ENCODE measurements at regions not wholly inside any gene's neighbourhood (a gene's known extent, or its start where the extent isn't known, plus 50 kb on each side); places are given as distances from the start of the nearest gene placed in this dataset.
"Not testable (repeated sequence)": the region's sequence is repeated elsewhere in the genome, so short reads cannot be mapped to it uniquely, and the experiment has no call there.

DNA sequence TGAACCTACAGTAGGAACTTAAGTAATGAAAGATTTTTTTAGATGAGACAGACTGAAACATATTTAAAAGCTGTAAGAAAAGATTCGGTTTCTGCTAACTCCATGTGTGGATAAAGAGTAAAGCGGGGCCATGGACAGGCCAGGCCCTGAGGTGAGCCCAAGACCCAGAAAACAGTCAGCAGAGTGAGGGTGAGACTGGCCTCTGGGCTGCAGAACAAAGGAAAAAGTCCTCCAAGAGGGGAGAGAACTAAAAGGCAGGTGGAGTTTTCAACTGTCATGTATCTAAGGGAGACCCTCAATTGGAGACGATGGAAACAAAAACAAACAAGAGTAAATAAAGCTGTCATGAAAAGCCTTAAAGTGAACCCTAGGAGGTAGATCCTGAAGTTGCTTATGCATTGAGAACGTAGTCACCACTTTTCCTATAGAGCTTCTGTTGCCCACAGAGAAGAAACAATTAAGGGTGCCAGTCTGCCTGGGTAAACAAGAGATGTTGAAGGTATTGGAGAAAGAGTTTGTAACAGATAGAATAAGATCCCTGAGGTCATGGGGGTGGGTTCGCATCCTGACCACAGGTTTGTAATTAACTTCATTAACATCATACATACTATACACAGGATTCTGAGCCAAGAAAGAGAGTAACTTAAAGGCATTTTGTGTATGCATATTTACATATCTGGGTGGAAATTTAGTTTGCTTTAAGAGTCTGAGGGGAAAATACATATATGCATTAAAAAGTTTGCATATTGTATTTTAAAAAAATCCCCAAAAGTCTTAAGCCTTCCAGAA is 268.7 kb upstream of the PDE3A start:
- H3K4me3 Mint-ChIP-seq, result no peak overlapping the region
- ATAC-seq (replicated peaks) (no peak), DNase-seq (no peak)
- H3K36me3 Mint-ChIP-seq, result no peaks in the 10 kb centered on the region
- no peak overlapping the region for H3K27ac Mint-ChIP-seq
- no peaks in the 10 kb centered on the region for H3K4me1 Mint-ChIP-seq
- H3K9me3 Mint-ChIP-seq, result peaks cover 6 to 9% of the 10 kb centered on the region in 2 donors
- H3K27me3 Mint-ChIP-seq, result no peaks in the 10 kb centered on the region

DNA sequence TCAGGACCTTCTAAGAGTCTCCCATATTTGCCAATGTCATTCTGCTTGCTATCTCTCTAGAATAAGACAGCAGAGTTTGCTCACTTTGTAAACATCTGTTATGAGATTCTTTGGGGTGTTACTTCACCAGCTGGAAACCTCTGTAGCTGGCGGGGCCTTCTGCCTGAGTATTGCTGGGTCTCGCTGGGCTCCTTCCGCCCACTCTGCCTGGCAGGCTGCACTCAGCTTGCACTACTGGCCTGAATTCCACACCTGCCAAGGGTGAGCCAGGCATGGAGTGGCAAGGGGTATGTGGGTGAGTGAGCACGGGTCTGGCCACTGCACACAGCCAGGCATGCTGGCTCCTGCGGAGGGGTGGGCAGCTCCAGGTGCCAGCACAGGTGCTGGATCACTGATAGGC is 267.3 kb upstream of the PDE3A start:
- H3K9me3 Mint-ChIP-seq, result peaks cover 6 to 9% of the 10 kb centered on the region in 2 donors
- ATAC-seq (replicated peaks), result no peak
- H3K27ac Mint-ChIP-seq, result no peak overlapping the region
- DNase-seq, result no peak
- peaks cover 0 to 1% of the 10 kb centered on the region in 2 donors for H3K36me3 Mint-ChIP-seq
- H3K27me3 Mint-ChIP-seq, result no peaks in the 10 kb centered on the region
- H3K4me1 Mint-ChIP-seq, result no peaks in the 10 kb centered on the region
- H3K4me3 Mint-ChIP-seq, result no peak overlapping the region

DNA sequence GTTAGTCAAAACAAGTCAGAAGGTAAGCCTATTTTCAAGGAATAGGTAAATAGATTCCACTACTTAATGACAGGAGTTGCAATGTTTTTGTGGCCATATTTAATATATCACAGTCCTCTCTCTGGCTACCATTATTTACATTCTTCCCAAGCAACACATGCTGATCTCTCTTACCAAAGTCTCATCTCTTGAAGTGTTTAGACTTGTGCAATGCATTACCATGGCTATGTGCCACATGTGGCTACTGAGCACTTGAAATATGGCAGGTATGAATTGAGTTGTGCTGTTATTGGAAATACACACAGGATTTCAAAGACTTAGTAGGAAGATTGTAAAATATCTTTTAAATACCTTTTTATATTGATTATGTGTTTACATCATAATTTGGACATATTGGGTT is 262.4 kb upstream of the PDE3A start:
- H3K9me3 Mint-ChIP-seq, result peaks cover 0 to 2% of the 10 kb centered on the region in 2 donors
- no peaks in the 10 kb centered on the region for H3K4me1 Mint-ChIP-seq
- H3K27me3 Mint-ChIP-seq, result no peaks in the 10 kb centered on the region
- DNase-seq, result no peak
- no peak for ATAC-seq (replicated peaks)
- no peak overlapping the region for H3K27ac Mint-ChIP-seq
- H3K4me3 Mint-ChIP-seq, result no peak overlapping the region
- H3K36me3 Mint-ChIP-seq, result peaks cover 0 to 1% of the 10 kb centered on the region in 2 donors

DNA sequence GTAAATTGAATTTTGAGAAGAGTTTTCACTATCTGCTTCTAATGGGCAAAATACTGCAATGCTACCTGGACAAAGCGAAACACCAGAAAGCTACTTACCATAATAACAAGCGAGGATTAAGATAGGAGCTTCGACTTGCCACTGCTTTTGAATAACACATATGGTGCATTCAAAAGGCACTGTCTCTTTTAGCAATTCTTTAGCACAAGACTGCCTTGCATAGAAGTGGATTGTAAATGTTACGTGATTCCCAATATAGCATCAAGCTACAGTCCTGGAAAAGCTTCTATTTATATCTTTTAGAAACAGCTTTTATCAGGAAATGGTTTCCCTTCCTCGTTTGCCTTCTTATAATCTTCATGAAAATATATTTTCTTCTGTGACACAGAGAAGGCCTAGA is 258.7 kb upstream of the PDE3A start:
- ATAC-seq (replicated peaks), result no peak
- Mint-ChIP-seq H3K27me3 (no peaks in the 10 kb centered on the region), H3K9me3 (peaks cover 3 to 4% of the 10 kb centered on the region in 2 donors), H3K27ac (no peak overlapping the region), H3K36me3 (peaks cover 0 to 1% of the 10 kb centered on the region in 2 donors), H3K4me3 (no peak overlapping the region), H3K4me1 (no peaks in the 10 kb centered on the region)
- DNase-seq, result no peak

DNA sequence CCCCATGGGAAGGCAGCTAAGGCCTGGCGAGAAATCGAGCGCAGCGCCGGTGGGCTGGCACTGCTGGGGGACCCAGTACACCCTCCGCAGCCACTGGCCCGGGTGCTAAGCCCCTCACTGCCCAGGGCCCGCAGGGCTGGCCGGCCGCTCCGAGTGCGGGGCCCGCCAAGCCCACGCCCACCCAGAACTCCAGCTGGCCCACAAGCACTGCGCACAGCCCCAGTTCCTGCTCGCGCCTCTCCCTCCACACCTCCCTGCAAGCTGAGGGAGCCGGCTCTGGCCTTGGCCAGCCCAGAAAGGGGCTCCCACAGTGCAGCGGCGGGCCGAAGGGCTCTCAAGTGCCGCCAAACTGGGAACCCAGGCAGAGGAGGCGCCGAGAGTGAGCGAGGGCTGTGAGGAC is 253.0 kb upstream of the PDE3A start:
- not testable (repeated sequence) for DNase-seq; H3K4me1 Mint-ChIP-seq; H3K27me3 Mint-ChIP-seq; H3K4me3 Mint-ChIP-seq; H3K36me3 Mint-ChIP-seq; H3K9me3 Mint-ChIP-seq; ATAC-seq (replicated peaks); H3K27ac Mint-ChIP-seq

DNA sequence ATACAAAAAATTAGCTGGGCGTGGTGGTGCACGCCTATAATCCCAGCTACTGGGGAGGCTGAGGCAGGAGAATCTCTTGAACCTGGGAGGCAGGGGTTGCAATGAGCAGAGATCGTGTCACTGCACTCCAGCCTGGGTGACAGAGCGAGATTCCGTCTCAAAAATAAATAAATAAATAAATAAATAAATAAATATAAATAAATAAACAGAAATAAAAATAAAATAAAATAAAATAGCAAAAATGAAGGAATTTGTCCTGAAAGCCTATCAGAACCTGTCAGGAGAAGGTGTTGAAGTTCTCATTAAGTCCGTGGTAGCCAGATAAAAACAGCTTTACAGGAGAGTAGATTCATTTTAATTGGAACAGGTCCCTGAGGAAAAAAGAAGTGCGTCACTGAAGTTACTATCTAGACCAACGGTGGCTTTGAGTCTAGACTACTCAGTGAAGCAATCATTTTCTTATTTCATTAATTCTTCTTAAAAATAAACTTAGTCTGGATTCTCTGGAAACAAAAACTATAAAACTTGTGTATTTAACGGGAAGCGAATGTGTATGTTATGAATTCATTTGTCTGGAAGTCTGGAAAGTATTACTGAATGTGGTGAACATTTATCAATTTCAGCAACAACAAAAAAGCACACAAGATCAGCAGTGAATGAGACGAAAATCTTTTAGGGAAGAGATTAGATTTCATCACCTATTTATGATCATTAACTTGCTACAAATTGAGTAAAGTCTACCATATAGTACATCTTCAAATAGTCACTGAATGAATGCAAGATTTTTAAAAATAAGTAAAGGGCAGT is 248.5 kb upstream of the PDE3A start:
- H3K36me3 Mint-ChIP-seq, result no peaks in the 10 kb centered on the region
- ATAC-seq (replicated peaks), result no peak
- no peaks in the 10 kb centered on the region for H3K4me1 Mint-ChIP-seq
- H3K4me3 Mint-ChIP-seq, result no peak overlapping the region
- no peak for DNase-seq
- no peaks in the 10 kb centered on the region for H3K27me3 Mint-ChIP-seq
- H3K27ac Mint-ChIP-seq, result no peak overlapping the region
- peaks cover 0 to 4% of the 10 kb centered on the region in 2 donors for H3K9me3 Mint-ChIP-seq

DNA sequence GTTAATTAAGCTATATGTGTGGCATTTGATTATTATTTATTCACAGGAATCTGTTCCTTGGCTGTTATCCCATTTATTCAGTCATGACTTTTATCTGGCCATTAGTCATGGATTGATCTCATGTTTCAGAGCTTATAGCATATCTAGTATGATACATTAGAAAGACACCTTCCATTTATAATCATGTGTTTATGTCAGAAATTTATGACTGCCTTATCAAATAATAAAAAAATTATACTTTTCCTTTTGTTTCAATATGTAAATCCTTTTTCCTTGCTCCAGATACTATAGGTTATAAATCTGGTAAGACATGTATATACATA is 248.0 kb upstream of the PDE3A start:
- no peaks in the 10 kb centered on the region for H3K36me3 Mint-ChIP-seq
- DNase-seq (no peak), ATAC-seq (replicated peaks) (no peak)
- no peaks in the 10 kb centered on the region for H3K4me1 Mint-ChIP-seq
- no peak overlapping the region for H3K27ac Mint-ChIP-seq
- peaks cover 0 to 4% of the 10 kb centered on the region in 2 donors for H3K9me3 Mint-ChIP-seq
- no peak overlapping the region for H3K4me3 Mint-ChIP-seq
- H3K27me3 Mint-ChIP-seq, result no peaks in the 10 kb centered on the region

DNA sequence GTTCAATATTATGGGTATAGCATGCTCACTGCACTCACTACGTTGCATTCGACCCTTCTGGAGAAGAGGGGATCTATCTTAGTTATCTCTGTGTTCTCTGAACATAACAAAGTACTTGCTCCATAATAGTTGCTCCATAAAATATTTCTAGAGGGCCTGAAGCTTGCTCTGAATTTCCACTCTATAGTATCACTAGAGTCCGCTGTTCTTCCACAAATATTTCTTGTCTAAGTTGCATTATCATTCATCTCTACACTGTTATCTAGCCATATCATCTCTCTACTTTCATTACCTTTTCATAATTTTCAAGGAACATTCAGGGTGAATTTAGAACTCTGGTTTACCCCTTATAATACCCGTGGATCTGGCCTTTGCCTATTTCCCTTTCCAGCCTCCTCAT is 246.1 kb upstream of the PDE3A start:
- no peak overlapping the region for H3K4me3 Mint-ChIP-seq
- peaks cover 0 to 3% of the 10 kb centered on the region in 2 donors for H3K9me3 Mint-ChIP-seq
- ATAC-seq (replicated peaks) (no peak), DNase-seq (no peak)
- no peaks in the 10 kb centered on the region for H3K36me3 Mint-ChIP-seq
- H3K27ac Mint-ChIP-seq, result no peak overlapping the region
- H3K4me1 Mint-ChIP-seq, result no peaks in the 10 kb centered on the region
- H3K27me3 Mint-ChIP-seq, result no peaks in the 10 kb centered on the region

DNA sequence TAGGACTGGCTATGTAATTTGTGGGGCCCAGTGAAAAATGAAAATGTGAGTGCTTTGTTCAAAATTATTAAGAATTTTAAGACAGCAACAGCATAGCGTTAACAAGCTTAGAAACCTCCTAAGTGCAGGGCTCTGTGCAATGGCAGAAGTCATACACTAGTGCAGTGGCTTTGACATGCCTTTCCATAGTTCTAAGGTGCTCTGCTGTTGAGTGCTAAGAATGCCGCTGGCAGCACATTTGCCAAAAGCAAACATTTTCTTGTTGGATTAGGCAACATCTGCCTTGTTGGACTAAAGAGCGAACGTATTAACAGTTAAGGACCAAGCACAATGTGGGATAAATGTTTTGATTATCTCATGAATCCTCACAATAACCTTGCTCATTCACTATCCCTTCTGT is 244.9 kb upstream of the PDE3A start:
- no peak overlapping the region for H3K4me3 Mint-ChIP-seq
- ATAC-seq (replicated peaks) (no peak), DNase-seq (no peak)
- no peak overlapping the region for H3K27ac Mint-ChIP-seq
- no peaks in the 10 kb centered on the region for H3K36me3 Mint-ChIP-seq
- H3K9me3 Mint-ChIP-seq, result no peaks in the 10 kb centered on the region
- H3K27me3 Mint-ChIP-seq, result no peaks in the 10 kb centered on the region
- H3K4me1 Mint-ChIP-seq, result no peaks in the 10 kb centered on the region

DNA sequence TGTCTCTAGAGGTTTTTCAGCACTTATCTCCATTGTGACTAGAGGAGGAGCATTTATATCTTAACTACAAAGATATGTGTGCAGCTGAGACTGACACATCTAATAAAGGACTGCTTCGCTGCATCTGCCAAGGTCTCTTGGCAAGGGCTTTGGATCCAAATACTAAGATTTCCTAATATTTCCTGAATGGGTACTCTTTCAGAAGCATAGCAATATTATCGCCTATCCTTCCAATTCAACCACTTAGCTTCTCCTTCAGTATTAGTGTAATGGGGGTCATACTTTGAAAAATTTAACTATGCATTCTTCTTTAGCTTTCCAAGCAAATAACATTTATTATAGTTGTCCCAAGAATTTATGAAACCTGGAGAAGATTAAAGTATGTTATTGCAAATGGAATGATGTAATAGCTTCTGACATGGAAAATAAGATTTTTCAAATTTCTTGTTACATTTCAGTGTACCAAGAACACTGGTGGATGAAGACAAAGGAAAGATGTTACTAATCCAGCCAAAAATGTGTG is 243.0 kb upstream of the PDE3A start:
- Mint-ChIP-seq H3K27me3 (no peaks in the 10 kb centered on the region), H3K9me3 (no peaks in the 10 kb centered on the region), H3K27ac (no peak overlapping the region), H3K36me3 (no peaks in the 10 kb centered on the region), H3K4me3 (no peak overlapping the region), H3K4me1 (no peaks in the 10 kb centered on the region)
- no peak for ATAC-seq (replicated peaks)
- DNase-seq, result no peak

DNA sequence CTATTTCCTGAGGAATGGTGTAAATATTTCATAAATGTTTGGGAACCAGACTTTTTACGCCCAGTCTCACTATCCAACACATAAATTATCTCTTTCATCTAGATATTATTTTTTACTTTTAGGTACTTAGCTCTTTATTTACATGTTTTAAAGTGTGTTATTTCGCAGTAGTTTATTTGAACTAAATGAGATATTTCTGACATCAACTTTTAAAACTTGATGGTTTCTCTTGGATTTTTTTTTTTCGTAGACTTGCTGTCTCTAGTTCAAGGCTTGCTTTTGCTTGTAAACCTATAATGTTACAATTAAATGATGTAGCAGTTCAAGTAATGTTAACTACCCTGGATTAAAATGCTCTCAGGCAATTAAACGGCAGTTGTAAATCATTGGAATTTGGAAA is 241.7 kb upstream of the PDE3A start:
- ATAC-seq (replicated peaks) (no peak), DNase-seq (no peak)
- no peaks in the 10 kb centered on the region for H3K9me3 Mint-ChIP-seq
- no peak overlapping the region for H3K27ac Mint-ChIP-seq
- H3K27me3 Mint-ChIP-seq, result no peaks in the 10 kb centered on the region
- H3K4me3 Mint-ChIP-seq, result no peak overlapping the region
- H3K4me1 Mint-ChIP-seq, result no peaks in the 10 kb centered on the region
- no peaks in the 10 kb centered on the region for H3K36me3 Mint-ChIP-seq

DNA sequence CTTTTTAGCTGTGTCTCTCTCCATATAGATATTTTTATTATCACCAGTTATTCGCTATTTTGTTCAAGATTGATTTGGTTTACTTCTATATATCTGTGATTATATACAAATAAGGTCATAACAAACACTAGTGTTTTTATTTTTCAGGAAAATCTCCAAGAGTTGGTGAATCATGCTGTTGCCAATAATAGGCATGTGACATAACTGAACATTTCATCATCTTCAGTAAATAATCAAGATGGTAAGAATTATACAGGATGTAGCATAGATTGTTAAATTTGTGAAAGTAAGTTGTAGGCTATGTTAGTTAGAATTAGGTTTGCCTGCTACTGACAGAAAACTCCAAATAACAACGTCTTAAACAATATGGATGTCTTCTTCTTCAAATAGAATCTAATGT is 240.9 kb upstream of the PDE3A start:
- Mint-ChIP-seq H3K9me3 (no peaks in the 10 kb centered on the region), H3K27me3 (no peaks in the 10 kb centered on the region), H3K4me3 (no peak overlapping the region), H3K27ac (no peak overlapping the region), H3K4me1 (no peaks in the 10 kb centered on the region), H3K36me3 (no peaks in the 10 kb centered on the region)
- ATAC-seq (replicated peaks) (no peak), DNase-seq (no peak)

DNA sequence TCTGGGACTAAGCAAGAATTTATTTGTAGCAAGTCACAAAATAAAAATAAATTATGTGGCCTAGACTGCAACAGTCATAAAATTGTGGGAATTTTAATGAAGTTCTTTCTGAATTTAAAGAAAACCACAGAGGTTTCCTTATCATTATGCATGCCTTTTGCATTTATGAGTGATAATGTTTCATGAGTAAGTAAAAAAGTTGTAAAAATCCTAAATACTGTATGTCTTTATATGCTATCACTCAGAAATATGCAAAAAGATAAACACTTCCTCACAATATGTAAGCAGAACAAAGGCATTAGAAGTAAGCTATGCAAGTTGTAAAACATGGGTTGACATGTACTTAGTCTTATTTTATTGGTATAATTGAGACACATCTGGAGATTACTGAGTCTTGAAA is 239.4 kb upstream of the PDE3A start:
- no peaks in the 10 kb centered on the region for H3K27me3 Mint-ChIP-seq
- no peaks in the 10 kb centered on the region for H3K4me1 Mint-ChIP-seq
- ATAC-seq (replicated peaks) (no peak), DNase-seq (no peak)
- H3K9me3 Mint-ChIP-seq, result peaks cover 0 to 4% of the 10 kb centered on the region in 2 donors
- H3K27ac Mint-ChIP-seq, result no peak overlapping the region
- H3K36me3 Mint-ChIP-seq, result no peaks in the 10 kb centered on the region
- no peak overlapping the region for H3K4me3 Mint-ChIP-seq

DNA sequence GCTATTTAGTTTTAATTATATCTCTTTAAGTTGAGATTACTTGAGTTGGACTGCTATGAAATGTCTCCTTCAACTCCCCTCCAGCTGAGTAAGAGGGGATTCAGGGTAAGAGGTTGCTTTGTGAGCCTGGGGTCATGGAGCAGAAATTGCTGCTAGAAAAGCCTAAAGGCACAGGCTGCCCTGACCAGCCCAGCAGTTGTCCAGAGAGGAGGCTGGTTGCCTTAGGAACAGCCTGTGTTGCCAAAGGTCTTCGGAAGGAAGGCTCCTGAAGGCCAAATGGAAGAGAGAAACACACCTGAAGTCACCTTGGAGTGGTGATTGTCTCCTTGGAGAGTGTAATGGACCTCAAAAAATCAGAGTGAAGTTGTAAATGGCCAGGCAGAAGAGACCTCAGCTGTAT is 235.5 kb upstream of the PDE3A start:
- no peaks in the 10 kb centered on the region for H3K27me3 Mint-ChIP-seq
- no peaks in the 10 kb centered on the region for H3K36me3 Mint-ChIP-seq
- H3K4me3 Mint-ChIP-seq, result no peak overlapping the region
- ATAC-seq (replicated peaks) (no peak), DNase-seq (no peak)
- no peak overlapping the region for H3K27ac Mint-ChIP-seq
- no peaks in the 10 kb centered on the region for H3K4me1 Mint-ChIP-seq
- H3K9me3 Mint-ChIP-seq, result peaks cover 0 to 4% of the 10 kb centered on the region in 2 donors

DNA sequence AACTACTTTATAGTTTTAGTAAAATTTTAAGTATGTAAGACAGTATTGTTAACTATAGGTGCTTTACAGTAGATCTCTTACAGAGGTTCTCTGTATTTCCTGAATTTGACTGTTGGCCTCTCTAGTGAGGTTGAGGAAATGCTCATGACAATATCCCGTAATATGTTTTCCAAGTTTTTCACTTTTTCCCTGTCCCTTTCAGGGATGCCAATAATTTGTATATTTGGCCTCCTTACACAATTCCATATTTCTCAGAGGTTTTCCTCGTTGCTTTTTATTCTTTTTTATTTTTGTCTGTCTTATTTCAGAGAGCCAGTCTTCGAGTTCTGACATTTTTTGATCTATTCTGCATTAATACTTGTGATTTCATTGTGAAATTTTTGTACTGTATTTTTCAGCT is 233.7 kb upstream of the PDE3A start:
- ATAC-seq (replicated peaks), result no peak

More for the DNA sequence above, 233.7 kb upstream of the PDE3A start:
- Mint-ChIP-seq H3K4me3 (no peak overlapping the region), H3K36me3 (no peaks in the 10 kb centered on the region), H3K9me3 (peaks cover 0 to 4% of the 10 kb centered on the region in 2 donors), H3K4me1 (no peaks in the 10 kb centered on the region), H3K27me3 (no peaks in the 10 kb centered on the region), H3K27ac (no peak overlapping the region)
- DNase-seq, result no peak

All from stimulated activated naive B cell treated with anti-CD40 and anti-IgM and Interleukin-4, amounts not matched to agents 10 μg/mL and 1 μg/mL and 100 μg/mL, for 72 hours (primary cell).